ENCODE measurements at regions not wholly inside any gene's neighbourhood (a gene's known extent, or its start where the extent isn't known, plus 50 kb on each side); places are given as distances from the start of the nearest gene placed in this dataset.

DNA sequence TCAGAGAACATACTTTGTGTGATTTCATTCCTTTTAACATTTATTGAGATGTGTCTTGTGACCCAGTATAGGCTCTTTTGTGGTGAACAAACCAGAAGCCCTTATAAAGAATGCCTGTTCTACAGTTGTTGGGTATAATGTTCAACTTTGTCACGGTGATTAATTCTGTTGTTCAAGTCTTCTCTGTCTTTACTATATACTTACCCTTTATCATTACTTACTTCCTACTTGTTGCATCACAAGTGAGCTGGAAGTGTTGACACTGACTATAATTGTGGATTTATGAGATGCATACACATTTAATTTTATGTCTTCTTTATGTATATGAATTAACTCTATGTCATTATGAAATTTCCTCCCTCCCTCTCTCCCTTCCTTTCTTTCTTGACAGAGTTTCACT is 59.7 kb upstream of the TBL1XR1 start:
- no peak for TF ChIP-seq EZH2 (IDR thresholded peaks at IDR 0.05; ENCODE audit: borderline replicate concordance, low read depth, low read length, poor library complexity, severe bottlenecking)
- TF ChIP-seq, protein P1, sequence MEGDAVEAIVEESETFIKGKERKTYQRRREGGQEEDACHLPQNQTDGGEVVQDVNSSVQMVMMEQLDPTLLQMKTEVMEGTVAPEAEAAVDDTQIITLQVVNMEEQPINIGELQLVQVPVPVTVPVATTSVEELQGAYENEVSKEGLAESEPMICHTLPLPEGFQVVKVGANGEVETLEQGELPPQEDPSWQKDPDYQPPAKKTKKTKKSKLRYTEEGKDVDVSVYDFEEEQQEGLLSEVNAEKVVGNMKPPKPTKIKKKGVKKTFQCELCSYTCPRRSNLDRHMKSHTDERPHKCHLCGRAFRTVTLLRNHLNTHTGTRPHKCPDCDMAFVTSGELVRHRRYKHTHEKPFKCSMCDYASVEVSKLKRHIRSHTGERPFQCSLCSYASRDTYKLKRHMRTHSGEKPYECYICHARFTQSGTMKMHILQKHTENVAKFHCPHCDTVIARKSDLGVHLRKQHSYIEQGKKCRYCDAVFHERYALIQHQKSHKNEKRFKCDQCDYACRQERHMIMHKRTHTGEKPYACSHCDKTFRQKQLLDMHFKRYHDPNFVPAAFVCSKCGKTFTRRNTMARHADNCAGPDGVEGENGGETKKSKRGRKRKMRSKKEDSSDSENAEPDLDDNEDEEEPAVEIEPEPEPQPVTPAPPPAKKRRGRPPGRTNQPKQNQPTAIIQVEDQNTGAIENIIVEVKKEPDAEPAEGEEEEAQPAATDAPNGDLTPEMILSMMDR (conservative IDR thresholded peaks at IDR 0.05; ENCODE audit: low read depth, low read length) = no peak
- DNase-seq (ENCODE audit: low spot score) = peak; percentile 79
- ChIA-PET CTCF (no interaction called here), POLR2A (ENCODE audit: low non-redundant PET) (interaction anchor here (0.6 kb wide), 1 partner anchor 16 kb away, joined by 4 read pairs; no protein-coding TSS in a partner anchor)
- no TSS peak for BruUV-seq (replicated peaks)
- H3K36me3 ChIP-seq (ENCODE audit: insufficient read depth, low read length, poor library complexity, severe bottlenecking) = no peaks in the 10 kb centered on the region
- H3K27ac ChIP-seq (ENCODE audit: low read depth, low read length, poor library complexity, severe bottlenecking) = peak overlapping the region; percentile 27
- H3K9me3 ChIP-seq (ENCODE audit: low read depth, low read length, poor library complexity, severe bottlenecking) = no peaks in the 10 kb centered on the region
- H3K4me1 ChIP-seq (ENCODE audit: insufficient read depth, low read length, poor library complexity, severe bottlenecking) = peaks cover 17% of the 10 kb centered on the region
- H3K4me3 ChIP-seq (ENCODE audit: low read depth, low read length, poor library complexity, severe bottlenecking) = no peak overlapping the region
- intact Hi-C loops (cut with micrococcal nuclease; ENCODE audit: unreplicated experiment) = no loop called here
- H3K27me3 ChIP-seq (replicated peaks; ENCODE audit: insufficient read depth, low read depth, low read length, poor library complexity) = no peaks in the 10 kb centered on the region

DNA sequence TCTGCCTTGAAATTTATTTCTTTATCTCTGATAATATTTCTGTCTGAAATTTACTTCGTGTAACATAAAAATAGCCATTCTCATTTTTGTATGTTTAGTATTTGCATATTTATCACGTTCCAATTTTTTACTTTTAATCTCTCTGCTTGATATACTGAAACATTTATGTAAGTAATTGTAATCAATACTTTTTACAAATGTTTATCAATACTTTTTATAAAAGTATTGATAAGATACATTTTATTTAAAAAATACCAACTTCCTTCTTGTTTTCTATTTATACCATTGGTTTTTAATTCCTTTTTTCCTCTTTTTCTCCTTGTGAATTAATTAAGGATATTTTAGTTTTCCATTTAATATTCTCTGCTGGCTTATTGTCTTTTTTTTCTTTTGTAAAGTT is 60.3 kb upstream of the TBL1XR1 start:
- no peaks in the 10 kb centered on the region for H3K27me3 ChIP-seq (replicated peaks; ENCODE audit: insufficient read depth, low read depth, low read length, poor library complexity)
- peak overlapping the region; percentile 27 for H3K27ac ChIP-seq (ENCODE audit: low read depth, low read length, poor library complexity, severe bottlenecking)
- DNase-seq (ENCODE audit: low spot score) = no peak
- no peak for TF ChIP-seq EZH2 (IDR thresholded peaks at IDR 0.05; ENCODE audit: borderline replicate concordance, low read depth, low read length, poor library complexity, severe bottlenecking)
- TF ChIP-seq, protein P1 (conservative IDR thresholded peaks at IDR 0.05; ENCODE audit: low read depth, low read length) = no peak
- ChIA-PET CTCF (no interaction called here), POLR2A (ENCODE audit: low non-redundant PET) (no interaction called here)
- no peaks in the 10 kb centered on the region for H3K36me3 ChIP-seq (ENCODE audit: insufficient read depth, low read length, poor library complexity, severe bottlenecking)
- H3K9me3 ChIP-seq (ENCODE audit: low read depth, low read length, poor library complexity, severe bottlenecking) = no peaks in the 10 kb centered on the region
- peaks cover 17% of the 10 kb centered on the region for H3K4me1 ChIP-seq (ENCODE audit: insufficient read depth, low read length, poor library complexity, severe bottlenecking)
- intact Hi-C loops (cut with micrococcal nuclease; ENCODE audit: unreplicated experiment) = no loop called here
- no peak overlapping the region for H3K4me3 ChIP-seq (ENCODE audit: low read depth, low read length, poor library complexity, severe bottlenecking)
- BruUV-seq (replicated peaks) = no TSS peak

DNA sequence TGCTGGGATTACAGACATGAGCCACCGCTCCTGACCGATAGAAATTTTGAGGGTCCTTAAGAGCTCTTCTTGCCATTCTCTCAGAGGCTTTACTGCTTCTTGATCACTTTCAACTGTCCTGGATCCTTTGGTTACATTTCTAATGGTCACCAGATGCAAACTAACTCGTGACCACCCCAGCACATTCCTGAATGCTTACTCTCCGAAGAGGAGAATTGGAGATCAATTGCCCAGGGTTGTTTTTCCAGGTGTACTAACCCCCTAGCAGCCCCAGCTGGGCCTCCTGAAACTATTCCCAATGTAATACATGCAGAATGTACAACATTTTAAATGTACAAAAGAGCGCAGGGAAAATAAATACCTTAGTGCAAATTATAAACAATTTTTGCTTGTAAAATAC is 65.1 kb upstream of the TBL1XR1 start:
- H3K4me1 ChIP-seq (ENCODE audit: insufficient read depth, low read length, poor library complexity, severe bottlenecking) = peaks cover 6% of the 10 kb centered on the region
- no peaks in the 10 kb centered on the region for H3K9me3 ChIP-seq (ENCODE audit: low read depth, low read length, poor library complexity, severe bottlenecking)
- CTCF ChIA-PET = no interaction called here
- H3K27ac ChIP-seq (ENCODE audit: low read depth, low read length, poor library complexity, severe bottlenecking) = no peak overlapping the region
- H3K36me3 ChIP-seq (ENCODE audit: insufficient read depth, low read length, poor library complexity, severe bottlenecking) = no peaks in the 10 kb centered on the region
- intact Hi-C loops (cut with micrococcal nuclease; ENCODE audit: unreplicated experiment) = no loop called here
- H3K4me3 ChIP-seq (ENCODE audit: low read depth, low read length, poor library complexity, severe bottlenecking) = no peak overlapping the region
- POLR2A ChIA-PET (ENCODE audit: low non-redundant PET) = no interaction called here
- TF ChIP-seq, protein P1 (conservative IDR thresholded peaks at IDR 0.05; ENCODE audit: low read depth, low read length) = no peak
- TF ChIP-seq EZH2 (IDR thresholded peaks at IDR 0.05; ENCODE audit: borderline replicate concordance, low read depth, low read length, poor library complexity, severe bottlenecking) = no peak
- BruUV-seq (replicated peaks) = no TSS peak
- no peaks in the 10 kb centered on the region for H3K27me3 ChIP-seq (replicated peaks; ENCODE audit: insufficient read depth, low read depth, low read length, poor library complexity)
- DNase-seq (ENCODE audit: low spot score) = no peak

Data from A673 (cell line).